HUES6 (cell line): ENCODE measurements at regions not wholly inside any gene's neighbourhood (a gene's known extent, or its start where the extent isn't known, plus 50 kb on each side); places are given as distances from the start of the nearest gene placed in this dataset.

Experiments used
- H3K27ac ChIP-seq: 2 replicates; pipeline ENCODE4 v1.7.0; 2013; ENCODE audit warnings: low read depth, mild to moderate bottlenecking, low read length, inconsistent platforms
- H3K27me3 ChIP-seq: 2 replicates; pipeline ENCODE4 v1.6.1; 2013; ENCODE audit warnings: low read length; ENCODE audit not compliant: control insufficient read depth, insufficient read depth
- H3K36me3 ChIP-seq: 2 replicates; pipeline ENCODE4 v1.6.1; 2013; ENCODE audit warnings: low read length; ENCODE audit not compliant: control insufficient read depth, insufficient read depth
- H3K4me1 ChIP-seq: 2 replicates; pipeline ENCODE4 v1.6.1; 2013; ENCODE audit warnings: low read length; ENCODE audit not compliant: control insufficient read depth, insufficient read depth
- H3K4me3 ChIP-seq: 2 replicates; pipeline ENCODE4 v1.5.1; 2013; ENCODE audit warnings: low read depth, low read length
- H3K9ac ChIP-seq: one replicate; pipeline ENCODE4 v1.6.1; 2013; ENCODE audit warnings: mild to moderate bottlenecking, low read length
- H3K9me3 ChIP-seq: 2 replicates; pipeline ENCODE4 v1.6.1; 2013; ENCODE audit warnings: low read depth, low read length; ENCODE audit not compliant: control insufficient read depth, insufficient read depth

GRCh38 chr2:150639383-150639782, 151.9 kb upstream of the RND3 start:
- no peak overlapping the region for H3K4me3 ChIP-seq
- no peak overlapping the region for H3K9ac ChIP-seq
- no peaks in the 10 kb centered on the region for H3K27me3 ChIP-seq
- H3K27ac ChIP-seq, result no peak overlapping the region
- no peaks in the 10 kb centered on the region; the same call in 1 of the 2 replicates for H3K4me1 ChIP-seq
- H3K9me3 ChIP-seq, result no peaks in the 10 kb centered on the region
- no peaks in the 10 kb centered on the region for H3K36me3 ChIP-seq

- Histone ChIP-seq H3K4me1 (no peaks in the 10 kb centered on the region), H3K9ac (no peak overlapping the region), H3K36me3 (no peaks in the 10 kb centered on the region), H3K27me3 (no peaks in the 10 kb centered on the region), H3K9me3 (peaks cover 4% of the 10 kb centered on the region), H3K27ac (no peak overlapping the region), H3K4me3 (no peak overlapping the region)
These were observed 143.9 kb upstream of the RND3 start for GRCh38 chr2:150631236-150631821.

- H3K27me3 ChIP-seq, result no peaks in the 10 kb centered on the region
- H3K9me3 ChIP-seq, result peaks cover 9% of the 10 kb centered on the region
- H3K27ac ChIP-seq, result no peak overlapping the region
- H3K4me1 ChIP-seq, result no peaks in the 10 kb centered on the region
- no peaks in the 10 kb centered on the region for H3K36me3 ChIP-seq
- no peak overlapping the region for H3K4me3 ChIP-seq
- H3K9ac ChIP-seq, result no peak overlapping the region
These were observed 143.2 kb upstream of the RND3 start for GRCh38 chr2:150630587-150631235.

- Histone ChIP-seq H3K36me3 (no peaks in the 10 kb centered on the region), H3K9ac (no peak overlapping the region), H3K27ac (no peak overlapping the region)
These were observed 140.1 kb upstream of the RND3 start for GRCh38 chr2:150627526-150627925.

GRCh38 chr2:150626934-150627411, 139.5 kb upstream of the RND3 start:
- Histone ChIP-seq H3K36me3 (no peaks in the 10 kb centered on the region), H3K4me1 (no peaks in the 10 kb centered on the region), H3K27me3 (no peaks in the 10 kb centered on the region), H3K9me3 (peaks cover 9% of the 10 kb centered on the region), H3K4me3 (no peak overlapping the region), H3K9ac (no peak overlapping the region), H3K27ac (no peak overlapping the region)

More at GRCh38 chr2:150627526-150627925, 140.1 kb upstream of the RND3 start:
- H3K4me1 ChIP-seq, result no peaks in the 10 kb centered on the region
- peaks cover 9% of the 10 kb centered on the region for H3K9me3 ChIP-seq
- H3K27me3 ChIP-seq, result no peaks in the 10 kb centered on the region
- no peak overlapping the region for H3K4me3 ChIP-seq

GRCh38 chr2:150625741-150626140, 138.3 kb upstream of the RND3 start:
- no peak overlapping the region for H3K27ac ChIP-seq
- H3K4me3 ChIP-seq, result no peak overlapping the region
- H3K4me1 ChIP-seq, result no peaks in the 10 kb centered on the region
- peaks cover 9% of the 10 kb centered on the region for H3K9me3 ChIP-seq
- no peak overlapping the region for H3K9ac ChIP-seq
- H3K27me3 ChIP-seq, result no peaks in the 10 kb centered on the region
- H3K36me3 ChIP-seq, result no peaks in the 10 kb centered on the region

- H3K36me3 ChIP-seq, result no peaks in the 10 kb centered on the region
- H3K4me3 ChIP-seq, result no peak overlapping the region
- no peak overlapping the region for H3K9ac ChIP-seq
- peaks cover 9% of the 10 kb centered on the region for H3K9me3 ChIP-seq
- no peaks in the 10 kb centered on the region for H3K27me3 ChIP-seq
- no peak overlapping the region for H3K27ac ChIP-seq
- H3K4me1 ChIP-seq, result no peaks in the 10 kb centered on the region
These were observed 137.8 kb upstream of the RND3 start for GRCh38 chr2:150625303-150625702.

- H3K4me1 ChIP-seq, result no peaks in the 10 kb centered on the region
- no peaks in the 10 kb centered on the region for H3K27me3 ChIP-seq
- no peaks in the 10 kb centered on the region for H3K36me3 ChIP-seq
- H3K27ac ChIP-seq, result no peak overlapping the region
- no peak overlapping the region for H3K9ac ChIP-seq
- H3K4me3 ChIP-seq, result no peak overlapping the region
- peaks cover 9% of the 10 kb centered on the region for H3K9me3 ChIP-seq
These were observed 136.5 kb upstream of the RND3 start for GRCh38 chr2:150624001-150624401.

- peaks cover 9% of the 10 kb centered on the region for H3K9me3 ChIP-seq
- H3K27me3 ChIP-seq, result no peaks in the 10 kb centered on the region
- H3K9ac ChIP-seq, result no peak overlapping the region
- H3K4me1 ChIP-seq, result no peaks in the 10 kb centered on the region
- no peak overlapping the region for H3K4me3 ChIP-seq
- no peak overlapping the region for H3K27ac ChIP-seq
- no peaks in the 10 kb centered on the region for H3K36me3 ChIP-seq
These were observed 134.2 kb upstream of the RND3 start for GRCh38 chr2:150621526-150622213.

- Histone ChIP-seq H3K36me3 (no peaks in the 10 kb centered on the region), H3K4me3 (no peak overlapping the region), H3K9ac (no peak overlapping the region), H3K27ac (no peak overlapping the region), H3K27me3 (no peaks in the 10 kb centered on the region), H3K9me3 (peaks cover under 1% of the 10 kb centered on the region; the same call in 1 of the 2 replicates), H3K4me1 (no peaks in the 10 kb centered on the region)
These were observed 133.4 kb upstream of the RND3 start for GRCh38 chr2:150620855-150621254.

GRCh38 chr2:150620416-150620815, 132.9 kb upstream of the RND3 start:
- Histone ChIP-seq H3K4me3 (no peak overlapping the region), H3K9ac (no peak overlapping the region), H3K36me3 (no peaks in the 10 kb centered on the region), H3K9me3 (no peaks in the 10 kb centered on the region), H3K27ac (no peak overlapping the region), H3K4me1 (no peaks in the 10 kb centered on the region), H3K27me3 (no peaks in the 10 kb centered on the region)
